ENCODE measurements at regions not wholly inside any gene's neighbourhood (a gene's known extent, or its start where the extent isn't known, plus 50 kb on each side); places are given as distances from the start of the nearest gene placed in this dataset.
A peak's percentile ranks its signal among the peaks of the same experiment; 100 is the strongest.

DNA sequence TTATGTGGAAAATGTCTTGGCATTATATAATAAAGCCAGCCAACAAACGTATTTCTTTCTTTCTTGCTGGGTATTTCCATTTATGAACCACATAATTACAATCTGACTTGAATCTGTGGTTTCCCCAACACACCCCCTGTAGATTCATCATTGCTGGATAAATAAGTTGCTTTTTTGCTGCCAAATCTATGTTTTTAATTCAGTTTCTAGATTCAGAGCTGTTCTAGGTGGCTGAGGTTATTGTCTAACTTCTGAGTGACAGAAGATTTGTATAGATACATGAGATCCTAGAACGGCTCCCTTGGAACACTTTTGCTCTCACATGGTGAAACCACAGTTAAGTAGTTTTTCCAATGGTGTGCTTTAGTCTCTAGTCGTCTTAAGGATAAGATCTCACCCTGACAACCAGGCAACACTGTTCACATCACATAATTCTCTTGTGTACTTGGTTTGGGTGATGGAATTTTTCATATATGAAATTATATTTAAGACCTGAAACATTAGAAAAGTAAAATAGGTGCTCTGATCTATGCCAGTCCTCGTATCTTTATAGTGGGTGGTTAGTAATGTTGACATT is 239.1 kb downstream of the KLF12 start:
- no peak for DNase-seq (ENCODE audit: low spot score)

DNA sequence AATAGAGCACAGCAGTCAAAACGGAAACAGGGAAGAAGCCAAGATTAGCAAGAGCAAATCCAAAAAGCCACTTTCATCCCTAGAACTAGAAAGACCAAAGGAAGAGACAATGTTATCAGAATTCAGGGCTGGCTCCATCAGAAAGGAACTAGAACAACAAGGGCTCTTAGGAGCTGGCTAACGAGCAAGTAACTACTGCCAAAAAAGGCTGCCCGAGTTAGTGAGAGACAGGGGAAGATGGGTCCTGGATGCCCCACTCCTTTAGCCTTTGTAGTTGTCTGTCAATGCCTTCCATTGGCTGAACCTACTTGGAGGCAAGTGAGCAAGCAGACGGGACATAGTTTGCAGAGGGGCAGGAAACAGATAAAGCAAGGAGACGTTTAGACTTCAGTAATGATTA is 240.4 kb downstream of the KLF12 start:
- no peak for DNase-seq (ENCODE audit: low spot score)

DNA sequence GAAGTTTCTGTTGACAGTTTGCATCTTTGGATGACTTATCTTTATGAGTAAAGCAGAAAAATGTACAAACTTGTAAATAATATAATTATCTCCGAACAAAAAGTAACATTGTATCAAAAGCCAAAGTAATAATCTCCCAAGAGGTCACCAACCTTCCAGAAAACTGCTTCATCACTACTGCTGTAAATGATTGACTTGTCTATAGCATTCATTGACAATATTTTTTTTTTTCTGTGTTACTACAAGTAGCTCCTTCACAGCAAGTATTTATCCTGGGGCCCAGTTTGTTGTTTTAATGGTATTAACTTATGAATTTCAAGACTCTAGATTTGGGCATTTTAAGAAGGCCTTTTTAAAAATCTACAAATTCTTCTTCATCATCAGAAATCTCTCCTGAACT is 242.4 kb downstream of the KLF12 start:
- DNase-seq (ENCODE audit: low spot score), result no peak

DNA sequence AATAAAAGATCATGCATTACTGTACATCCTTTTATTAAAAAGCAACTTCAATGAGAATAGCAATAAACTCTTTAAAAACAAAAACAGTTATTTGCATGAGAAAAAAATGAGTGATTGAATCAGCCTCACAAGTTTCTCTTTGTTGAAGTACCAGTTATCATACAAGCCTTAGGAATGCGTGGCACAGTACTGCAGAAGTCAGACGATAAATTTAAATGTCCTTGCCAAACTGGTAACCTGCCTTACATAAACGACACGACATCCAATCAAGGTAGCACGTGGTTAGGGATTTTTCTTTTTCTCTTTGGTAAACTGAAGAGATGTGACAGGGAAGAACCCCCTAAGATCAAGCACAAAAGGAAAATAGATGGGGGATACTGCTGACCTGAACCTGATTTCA is 251.0 kb downstream of the KLF12 start:
- DNase-seq (ENCODE audit: low spot score), result no peak

DNA sequence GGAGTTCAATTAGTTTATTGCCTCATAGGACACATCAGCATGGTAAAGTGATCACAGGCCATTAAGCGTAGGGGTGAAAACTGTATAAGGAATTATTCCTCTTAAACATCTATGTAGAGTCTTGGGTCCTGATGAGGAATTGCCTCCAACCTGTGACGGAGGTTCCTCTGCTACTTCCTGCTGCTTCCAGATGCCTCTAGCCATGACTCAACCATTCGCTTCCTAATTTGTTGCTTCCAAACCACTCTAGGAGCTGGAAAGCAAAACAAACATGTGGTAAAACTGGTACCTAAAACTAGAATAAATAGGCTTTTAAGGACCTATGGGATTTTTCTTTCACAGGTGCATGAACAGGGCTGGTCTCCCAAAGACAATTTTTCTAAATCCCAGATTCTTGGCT is 253.8 kb downstream of the KLF12 start:
- no peak for DNase-seq (ENCODE audit: low spot score)

DNA sequence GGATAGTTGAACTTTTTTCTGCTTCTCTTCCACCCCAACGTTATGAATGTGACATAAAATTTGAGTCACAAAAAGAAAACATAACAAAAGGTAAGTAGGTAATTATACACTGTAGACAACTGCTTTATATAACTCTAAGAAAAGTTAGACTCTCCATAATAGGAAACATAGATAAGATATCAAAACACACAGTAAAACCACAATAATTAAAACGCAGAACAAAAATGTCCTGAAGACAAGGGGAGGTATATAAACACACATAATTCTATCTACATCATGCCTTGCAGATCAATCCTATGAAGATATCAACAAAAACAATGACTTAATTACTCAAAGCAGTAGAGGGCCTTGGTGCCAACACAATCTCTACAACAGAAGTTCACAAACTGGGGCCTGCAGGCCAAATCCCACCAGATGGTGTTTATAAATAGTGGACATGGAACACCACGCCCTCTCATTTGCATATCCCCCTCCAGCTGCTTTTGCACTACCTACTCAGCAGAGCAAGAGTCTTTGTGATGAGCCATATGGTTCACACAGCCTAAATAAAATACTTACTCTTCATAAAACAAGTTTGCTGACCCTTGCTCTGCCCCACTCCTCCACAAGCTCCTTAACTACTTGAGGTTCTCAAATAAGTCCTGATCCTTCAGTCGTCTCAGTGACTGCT is 254.7 kb downstream of the KLF12 start:
- peak; percentile 48 for DNase-seq (ENCODE audit: low spot score)

DNA sequence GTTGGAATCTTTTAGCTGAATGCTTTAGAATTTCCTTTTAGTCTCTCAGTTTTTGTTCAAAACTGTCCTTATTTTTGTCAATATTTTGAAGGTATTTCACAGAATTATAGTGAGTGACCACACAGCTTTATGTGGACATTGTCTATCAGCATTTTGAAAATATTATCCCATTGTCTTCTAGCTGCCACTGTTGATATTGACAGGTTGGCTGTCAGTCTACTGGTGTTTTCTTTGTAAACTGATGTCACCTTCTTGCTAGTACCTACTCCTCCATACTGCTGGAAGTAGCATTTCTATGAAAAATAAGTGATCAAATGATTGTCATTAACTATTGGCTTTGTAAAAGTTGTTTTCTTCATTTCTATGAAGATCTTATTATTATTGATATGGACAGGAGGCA is 256.8 kb downstream of the KLF12 start:
- DNase-seq (ENCODE audit: low spot score), result no peak

DNA sequence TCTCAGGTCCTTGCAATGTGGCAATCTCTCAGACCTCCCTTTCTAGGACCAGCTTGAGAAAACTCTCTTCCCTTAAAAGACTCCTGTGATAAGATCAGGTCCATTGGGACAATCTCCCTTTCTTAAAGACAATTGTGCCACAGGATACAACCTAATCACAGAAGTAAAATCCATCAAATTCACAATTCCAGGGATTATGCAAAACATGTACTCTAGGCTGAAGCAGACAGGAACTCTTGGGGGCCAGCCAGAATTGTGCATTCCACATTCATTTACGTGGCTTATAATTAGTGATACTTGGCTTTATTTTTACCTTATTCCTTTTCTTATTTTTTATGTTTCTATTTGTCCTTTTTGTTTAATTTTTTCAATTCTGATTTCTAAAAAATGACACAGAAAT is 257.9 kb downstream of the KLF12 start:
- no peak for DNase-seq (ENCODE audit: low spot score)

DNA sequence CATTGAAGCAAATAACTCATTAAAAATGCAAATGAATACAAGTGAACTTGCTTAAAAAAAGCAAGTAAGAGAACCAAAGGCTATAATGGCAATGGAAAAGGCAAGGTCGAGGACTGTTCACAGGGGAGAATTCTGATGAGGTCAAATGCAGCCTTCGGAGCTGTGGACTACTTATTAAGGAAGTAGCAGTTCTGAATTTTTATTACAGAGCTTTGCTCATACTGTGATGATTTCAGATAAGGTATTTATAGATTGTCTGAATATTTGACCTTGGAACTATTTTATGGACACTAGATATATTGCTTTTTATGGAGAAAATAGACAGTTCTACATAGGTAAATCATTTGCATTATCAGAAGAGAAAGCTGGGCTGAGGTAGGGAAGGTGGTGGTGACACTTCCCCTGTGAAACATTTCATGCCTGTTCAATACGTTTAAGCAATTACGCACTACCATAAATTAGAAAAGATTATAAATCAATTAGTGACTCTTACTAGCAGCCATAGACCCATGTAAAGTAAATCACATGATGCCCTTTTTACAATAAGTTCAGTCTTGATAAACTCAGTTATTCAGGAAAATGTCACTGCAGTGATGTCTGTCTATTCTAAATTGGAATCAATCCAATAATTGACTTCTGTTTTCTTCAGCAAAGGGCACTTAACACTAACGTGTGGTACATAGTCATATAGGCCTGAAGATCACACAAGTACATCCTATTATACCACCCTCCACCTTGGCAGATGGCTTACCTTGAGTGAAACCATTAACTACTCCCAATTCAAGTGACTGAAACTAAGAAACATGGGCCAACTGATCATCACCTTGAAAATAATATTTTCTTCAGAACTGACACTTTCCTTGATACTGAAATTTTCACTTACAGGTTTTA is 260.0 kb downstream of the KLF12 start:
- no peak for DNase-seq (ENCODE audit: low spot score)

DNA sequence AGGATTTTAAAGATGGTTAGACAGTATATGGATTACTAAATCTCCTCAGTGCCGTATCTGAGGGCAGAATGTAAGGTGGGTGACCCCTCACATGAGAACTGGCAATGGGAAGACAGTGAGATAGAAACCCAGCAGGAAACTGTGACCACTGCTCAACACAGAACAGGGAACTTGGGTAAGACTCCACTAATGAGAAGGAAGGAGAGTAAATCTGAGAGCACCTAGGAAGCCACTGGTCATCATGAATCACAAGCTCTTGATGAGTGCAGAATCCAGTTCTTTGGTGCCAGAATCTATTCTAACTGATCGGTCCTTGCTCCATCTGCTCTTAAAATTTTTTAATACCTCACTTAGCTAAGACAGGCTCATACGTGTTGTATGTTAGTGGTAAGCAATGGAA is 261.8 kb downstream of the KLF12 start:
- DNase-seq (ENCODE audit: low spot score), result no peak

DNA sequence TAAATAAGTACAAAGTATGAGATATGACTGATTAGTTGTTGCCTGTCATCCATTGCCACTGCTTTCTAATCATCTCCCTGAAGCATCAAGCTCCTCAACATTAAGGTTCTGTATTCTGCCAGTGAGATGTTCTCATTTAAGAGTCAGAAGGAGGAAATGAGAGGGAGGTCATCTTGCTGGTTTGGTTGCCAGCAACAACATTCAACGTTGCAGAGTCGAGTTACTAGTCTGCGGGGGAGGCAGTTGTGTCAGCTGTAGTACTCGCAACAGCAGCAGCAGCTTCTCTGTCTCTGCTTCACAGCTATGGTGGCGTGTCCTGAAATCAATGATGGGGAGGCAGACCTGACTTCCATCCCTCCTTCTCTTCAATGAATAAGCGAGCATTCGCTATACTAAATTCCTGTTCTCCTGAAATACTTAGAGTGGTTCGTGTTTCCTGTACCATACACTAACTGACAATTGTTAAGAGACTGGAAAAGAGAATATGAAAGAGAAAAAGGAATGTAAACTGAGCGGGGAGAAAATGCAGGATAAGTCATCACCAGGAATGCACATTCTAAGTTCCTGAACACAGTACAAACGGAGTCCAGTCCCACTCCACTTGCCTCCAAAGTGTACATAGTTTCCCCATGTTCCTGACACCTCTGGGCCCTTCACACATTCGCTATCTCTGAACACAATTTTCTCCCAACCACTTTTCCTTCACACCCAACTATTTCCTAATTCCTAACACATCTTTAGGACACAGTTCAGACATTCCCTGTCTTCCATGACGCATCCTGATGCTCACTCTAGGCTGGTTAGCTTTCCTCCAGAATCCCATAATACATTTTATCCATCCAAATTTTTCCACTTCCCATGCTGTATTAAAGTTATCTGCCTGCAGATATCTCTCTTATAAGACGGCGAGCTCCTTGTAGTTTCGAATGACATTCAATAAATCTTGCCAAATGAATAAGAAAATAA is 263.0 kb downstream of the KLF12 start:
- no peak for DNase-seq (ENCODE audit: low spot score)

DNA sequence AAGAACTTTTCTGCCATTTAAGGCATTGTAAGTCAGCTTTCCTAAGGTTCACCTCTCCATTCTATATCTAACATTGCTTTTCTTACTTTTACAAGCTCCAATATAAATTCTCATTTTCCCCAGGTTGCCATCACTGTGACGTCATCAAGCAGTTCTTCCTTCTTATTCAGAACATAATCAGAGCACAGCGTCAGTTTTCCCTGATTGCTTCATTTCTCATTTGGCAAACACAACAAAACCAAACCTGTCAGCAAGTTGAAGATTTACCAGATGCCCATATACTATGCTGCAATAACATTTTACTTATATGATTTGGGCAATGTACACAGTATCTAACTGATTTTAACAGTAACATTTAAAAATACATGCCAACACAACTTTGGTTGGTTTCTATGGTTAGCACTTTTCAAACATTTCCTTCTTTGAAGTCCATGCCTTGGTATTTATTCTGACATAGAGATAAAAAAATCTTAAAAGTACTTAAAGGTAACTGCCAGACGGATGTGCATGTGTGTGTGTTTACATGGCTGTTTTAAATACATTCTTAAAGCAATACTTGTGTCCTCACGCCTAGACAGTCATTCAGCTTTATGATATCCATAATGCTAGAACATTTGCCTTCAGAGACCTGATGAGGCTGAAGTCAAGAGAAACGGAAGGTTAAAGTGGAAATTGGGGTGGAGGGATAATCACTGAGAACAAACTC is 264.0 kb downstream of the KLF12 start:
- DNase-seq (ENCODE audit: low spot score), result no peak

DNA sequence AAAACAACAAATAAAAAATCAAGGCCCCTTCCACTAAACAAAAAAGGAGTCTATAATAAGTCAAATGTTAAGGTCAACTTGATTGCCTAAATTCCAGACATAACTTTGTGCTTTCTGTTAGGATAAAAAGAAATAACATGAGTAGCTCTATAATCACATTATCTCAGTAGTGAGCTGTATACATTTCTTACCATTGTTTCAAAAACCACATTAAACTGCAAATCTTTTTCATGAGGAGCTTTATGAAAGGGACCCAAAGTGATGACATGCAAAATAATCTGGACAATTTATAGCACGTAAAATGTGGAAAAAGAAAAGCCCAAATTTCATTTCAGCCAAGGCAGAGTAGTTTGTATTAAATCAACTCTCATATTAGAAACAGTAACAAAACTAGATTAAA is 269.2 kb downstream of the KLF12 start:
- DNase-seq (ENCODE audit: low spot score), result no peak

DNA sequence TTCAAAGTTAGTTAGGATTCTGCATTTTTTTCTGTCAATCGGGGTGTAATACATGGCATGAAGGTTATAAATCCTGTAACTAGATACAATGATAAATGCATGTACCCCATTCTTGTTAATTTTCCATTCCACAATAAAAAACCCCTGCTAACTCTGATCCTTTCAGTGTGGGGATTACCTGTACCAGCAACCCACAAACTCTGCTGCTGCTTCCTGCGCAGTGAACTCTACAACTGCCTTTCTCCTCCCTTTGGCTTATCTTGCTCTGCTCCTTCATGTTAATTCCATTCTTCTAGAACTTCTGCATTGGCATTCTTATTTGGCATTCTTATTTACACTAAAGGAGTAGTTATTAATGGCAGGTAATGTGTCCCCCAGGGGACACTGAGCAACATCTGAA is 273.1 kb downstream of the KLF12 start:
- DNase-seq (ENCODE audit: low spot score), result no peak

DNA sequence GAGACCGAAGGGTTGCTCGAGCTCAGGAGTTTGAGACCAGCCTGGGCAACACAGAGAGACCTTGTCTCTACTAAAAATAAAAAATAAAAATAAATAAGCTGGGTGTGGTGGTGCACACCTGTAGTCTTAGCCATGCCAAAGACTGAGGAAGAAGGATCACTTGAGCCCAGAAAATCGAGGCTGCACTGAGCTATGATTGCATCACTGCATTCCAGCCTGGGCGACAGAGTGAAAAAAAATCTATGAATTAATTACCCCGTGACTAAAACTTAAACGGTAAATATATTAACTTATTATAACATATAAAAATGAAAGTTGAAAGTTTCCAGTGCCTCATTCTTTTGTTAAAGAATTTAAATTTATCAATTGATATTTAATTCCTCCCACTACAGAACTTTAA is 273.7 kb downstream of the KLF12 start:
- no peak for DNase-seq (ENCODE audit: low spot score)

DNA sequence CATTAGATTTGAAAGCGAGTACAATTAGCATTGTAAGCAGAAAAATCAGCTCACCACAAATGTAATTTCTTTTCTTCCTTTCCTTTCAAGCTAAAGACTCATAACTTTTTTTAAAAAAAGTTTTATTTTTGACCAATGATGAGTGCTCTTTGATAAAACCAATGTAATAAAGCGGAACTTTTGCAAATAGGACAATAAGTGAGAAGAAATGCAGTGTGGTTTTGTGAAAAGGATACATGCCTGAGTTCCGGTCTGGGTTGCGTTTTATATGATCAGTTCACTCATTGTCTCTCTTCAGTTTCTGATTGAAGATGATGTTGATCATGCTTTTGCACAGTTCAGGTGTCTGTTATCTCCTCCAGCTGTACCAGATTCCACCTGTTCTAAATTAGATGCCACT is 274.4 kb downstream of the KLF12 start:
- no peak for DNase-seq (ENCODE audit: low spot score)

DNA sequence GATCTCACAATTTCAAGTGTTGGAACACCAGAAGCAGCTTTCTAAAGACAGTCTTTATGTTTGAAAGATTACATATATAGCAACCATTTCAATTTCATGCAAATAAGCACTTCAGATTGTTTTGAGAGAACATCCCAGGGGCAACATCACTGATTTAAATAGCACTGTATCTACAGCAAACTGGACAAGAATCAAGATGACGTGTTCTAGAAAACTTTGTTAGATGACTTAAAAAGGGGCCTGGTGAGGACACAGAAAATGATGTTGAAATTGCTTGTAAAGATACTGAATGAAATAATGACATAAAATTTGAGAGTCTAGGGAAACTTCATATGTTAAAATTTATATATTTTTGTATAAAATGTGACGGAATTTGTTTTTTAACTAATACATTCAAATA is 277.1 kb downstream of the KLF12 start:
- DNase-seq (ENCODE audit: low spot score), result no peak

DNA sequence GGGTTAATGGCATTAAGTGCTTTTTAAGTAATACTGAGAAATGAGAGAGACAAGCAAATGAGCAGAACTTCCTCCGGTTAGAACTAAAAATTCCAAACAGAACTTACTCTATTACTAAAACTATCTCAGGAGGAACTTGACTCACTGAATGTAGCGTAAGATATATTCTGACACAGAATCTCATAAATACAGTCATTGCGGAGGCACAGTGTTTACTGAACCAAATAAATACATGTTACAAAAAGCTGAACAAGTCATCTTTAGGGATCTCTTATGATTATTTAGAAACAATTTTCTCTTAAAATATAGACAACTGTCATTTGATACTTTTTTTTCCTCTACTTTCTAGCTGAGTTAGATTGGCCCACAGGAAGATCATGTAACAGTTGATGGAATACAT is 283.1 kb downstream of the KLF12 start:
- DNase-seq (ENCODE audit: low spot score), result no peak

DNA sequence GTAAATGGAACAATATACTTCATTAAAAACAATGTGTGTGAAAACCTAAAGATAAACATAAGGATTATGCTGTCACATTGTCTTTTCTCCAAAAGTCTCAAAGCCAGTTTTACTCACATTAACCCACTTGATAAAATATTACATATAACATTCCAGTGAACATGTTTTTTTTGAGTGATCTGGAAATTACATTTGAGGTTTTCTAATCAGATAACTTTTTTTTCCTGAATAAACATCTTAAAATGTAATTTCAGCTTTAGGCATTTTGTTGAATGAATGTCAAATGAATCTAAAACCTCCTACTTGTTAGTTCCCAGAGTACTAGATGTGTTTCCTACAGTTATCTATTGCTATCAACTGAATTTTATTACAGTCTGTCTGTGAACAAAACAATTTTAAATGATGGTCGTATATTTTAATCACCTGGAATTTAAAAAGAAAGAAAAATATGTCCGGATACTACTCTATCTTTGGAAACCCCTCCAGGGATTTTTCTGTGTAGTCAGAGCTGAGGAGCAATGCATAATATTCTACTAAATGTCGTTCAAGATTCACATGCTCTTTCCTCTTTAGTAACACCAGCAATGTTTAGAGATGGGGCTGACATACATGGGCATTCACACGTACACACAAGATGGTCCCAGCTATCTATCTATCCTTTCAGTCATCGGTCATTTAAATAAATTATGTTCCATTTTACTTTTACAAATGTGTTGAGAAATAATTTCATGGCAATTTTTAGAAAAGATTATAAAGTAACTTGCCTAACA is 283.9 kb downstream of the KLF12 start:
- DNase-seq (ENCODE audit: low spot score), result no peak

DNA sequence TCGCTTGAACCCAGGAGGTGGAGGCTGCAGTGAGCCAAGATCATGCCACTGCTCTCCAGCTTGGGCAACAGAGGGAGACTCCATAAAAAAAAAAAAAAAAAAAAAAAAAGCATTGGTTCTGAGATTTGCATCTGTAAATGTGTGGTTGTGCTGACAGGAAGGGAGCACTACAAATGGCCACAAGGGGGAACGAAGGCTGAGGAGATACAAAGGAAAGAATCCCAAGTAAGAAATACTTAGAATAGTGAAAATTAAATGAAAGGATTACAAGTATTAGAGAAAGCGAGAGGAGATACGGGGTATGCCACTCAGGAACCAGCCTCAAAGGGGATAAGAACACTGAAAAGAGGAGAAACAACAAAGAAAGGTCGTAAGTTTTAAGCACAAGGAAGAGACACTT is 284.9 kb downstream of the KLF12 start:
- no peak for DNase-seq (ENCODE audit: low spot score)

DNA sequence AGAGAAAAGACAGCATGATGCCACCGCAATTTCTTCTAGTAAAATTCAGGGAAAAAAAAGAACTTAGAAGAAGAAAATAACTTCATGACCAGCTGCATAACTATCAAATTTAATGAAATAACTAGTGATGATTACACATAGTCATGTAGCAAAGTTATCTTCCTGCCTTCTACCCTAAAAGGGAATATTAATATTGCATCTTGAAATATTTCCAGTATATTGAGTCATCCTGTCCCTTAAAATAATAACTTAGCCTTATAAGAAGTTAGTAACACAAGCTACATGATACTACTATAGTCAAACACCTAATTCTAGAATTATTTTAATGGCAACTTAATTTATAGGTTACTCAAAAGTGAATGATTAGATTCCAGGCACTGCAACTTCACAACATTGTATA is 289.2 kb downstream of the KLF12 start:
- no peak for DNase-seq (ENCODE audit: low spot score)
